ENCODE measurements at regions not wholly inside any gene's neighbourhood (a gene's known extent, or its start where the extent isn't known, plus 50 kb on each side); places are given as distances from the start of the nearest gene placed in this dataset.

- DNase-seq = no peak
- H3K9me3 Mint-ChIP-seq = peaks cover 6% of the 10 kb centered on the region
- peaks cover 4% of the 10 kb centered on the region for H3K27me3 Mint-ChIP-seq
- H3K4me1 Mint-ChIP-seq (ENCODE audit: low read depth) = peaks cover 3% of the 10 kb centered on the region
- no peak overlapping the region for H3K4me3 Mint-ChIP-seq
- no peak overlapping the region for H3K27ac Mint-ChIP-seq
- no peaks in the 10 kb centered on the region for H3K36me3 Mint-ChIP-seq (ENCODE audit: low read depth)
Observed at GRCh38 chr2:10235099-10235908, 67.4 kb upstream of the HPCAL1 start.

GRCh38 chr2:10235909-10236550 is 66.7 kb upstream of the HPCAL1 start:
- Mint-ChIP-seq H3K4me3 (no peak overlapping the region), H3K4me1 (ENCODE audit: low read depth) (peaks cover 3% of the 10 kb centered on the region), H3K27ac (no peak overlapping the region), H3K27me3 (peaks cover 4% of the 10 kb centered on the region), H3K9me3 (peaks cover 6% of the 10 kb centered on the region), H3K36me3 (ENCODE audit: low read depth) (no peaks in the 10 kb centered on the region)
- DNase-seq = no peak

- no peak for DNase-seq
- no peak overlapping the region for H3K27ac Mint-ChIP-seq
- peaks cover 3% of the 10 kb centered on the region for H3K4me1 Mint-ChIP-seq (ENCODE audit: low read depth)
- peaks cover 6% of the 10 kb centered on the region for H3K9me3 Mint-ChIP-seq
- H3K4me3 Mint-ChIP-seq = no peak overlapping the region
- no peaks in the 10 kb centered on the region for H3K36me3 Mint-ChIP-seq (ENCODE audit: low read depth)
- peaks cover 4% of the 10 kb centered on the region for H3K27me3 Mint-ChIP-seq
Observed at GRCh38 chr2:10236571-10237391, 65.9 kb upstream of the HPCAL1 start.

- Mint-ChIP-seq H3K36me3 (ENCODE audit: low read depth) (no peaks in the 10 kb centered on the region), H3K27me3 (peaks cover 4% of the 10 kb centered on the region), H3K27ac (no peak overlapping the region), H3K9me3 (peaks cover 6% of the 10 kb centered on the region), H3K4me1 (ENCODE audit: low read depth) (peaks cover 3% of the 10 kb centered on the region), H3K4me3 (no peak overlapping the region)
- DNase-seq = no peak
Observed at GRCh38 chr2:10237392-10238321, 65.0 kb upstream of the HPCAL1 start.

GRCh38 chr2:10238396-10238795 is 64.3 kb upstream of the HPCAL1 start:
- DNase-seq = no peak
- no peak overlapping the region for H3K4me3 Mint-ChIP-seq
- peaks cover 4% of the 10 kb centered on the region for H3K27me3 Mint-ChIP-seq
- H3K4me1 Mint-ChIP-seq (ENCODE audit: low read depth) = no peaks in the 10 kb centered on the region
- H3K9me3 Mint-ChIP-seq = peaks cover 2% of the 10 kb centered on the region
- H3K36me3 Mint-ChIP-seq (ENCODE audit: low read depth) = no peaks in the 10 kb centered on the region
- no peak overlapping the region for H3K27ac Mint-ChIP-seq

GRCh38 chr2:10238991-10239485 is 63.7 kb upstream of the HPCAL1 start:
- Mint-ChIP-seq H3K4me1 (ENCODE audit: low read depth) (no peaks in the 10 kb centered on the region), H3K4me3 (no peak overlapping the region), H3K9me3 (no peaks in the 10 kb centered on the region), H3K36me3 (ENCODE audit: low read depth) (no peaks in the 10 kb centered on the region), H3K27me3 (peaks cover 4% of the 10 kb centered on the region), H3K27ac (no peak overlapping the region)
- DNase-seq = no peak

- H3K9me3 Mint-ChIP-seq = no peaks in the 10 kb centered on the region
- H3K27me3 Mint-ChIP-seq = peaks cover 4% of the 10 kb centered on the region
- no peaks in the 10 kb centered on the region for H3K4me1 Mint-ChIP-seq (ENCODE audit: low read depth)
- H3K4me3 Mint-ChIP-seq = no peak overlapping the region
- DNase-seq = no peak
- no peak overlapping the region for H3K27ac Mint-ChIP-seq
- H3K36me3 Mint-ChIP-seq (ENCODE audit: low read depth) = no peaks in the 10 kb centered on the region
Observed at GRCh38 chr2:10239561-10239967, 63.1 kb upstream of the HPCAL1 start.

GRCh38 chr2:10240161-10240681 is 62.5 kb upstream of the HPCAL1 start:
- H3K27me3 Mint-ChIP-seq = peaks cover 4% of the 10 kb centered on the region
- no peaks in the 10 kb centered on the region for H3K9me3 Mint-ChIP-seq
- H3K27ac Mint-ChIP-seq = no peak overlapping the region
- DNase-seq = no peak
- no peak overlapping the region for H3K4me3 Mint-ChIP-seq
- H3K36me3 Mint-ChIP-seq (ENCODE audit: low read depth) = no peaks in the 10 kb centered on the region
- H3K4me1 Mint-ChIP-seq (ENCODE audit: low read depth) = no peaks in the 10 kb centered on the region

GRCh38 chr2:10240911-10241610 is 61.6 kb upstream of the HPCAL1 start:
- no peaks in the 10 kb centered on the region for H3K36me3 Mint-ChIP-seq (ENCODE audit: low read depth)
- H3K4me1 Mint-ChIP-seq (ENCODE audit: low read depth) = no peaks in the 10 kb centered on the region
- H3K27me3 Mint-ChIP-seq = peaks cover 4% of the 10 kb centered on the region
- DNase-seq = no peak
- H3K27ac Mint-ChIP-seq = no peak overlapping the region
- H3K9me3 Mint-ChIP-seq = no peaks in the 10 kb centered on the region
- no peak overlapping the region for H3K4me3 Mint-ChIP-seq

GRCh38 chr2:10241641-10242430 is 60.9 kb upstream of the HPCAL1 start:
- no peaks in the 10 kb centered on the region for H3K4me1 Mint-ChIP-seq (ENCODE audit: low read depth)
- no peaks in the 10 kb centered on the region for H3K27me3 Mint-ChIP-seq
- H3K9me3 Mint-ChIP-seq = no peaks in the 10 kb centered on the region
- no peak overlapping the region for H3K27ac Mint-ChIP-seq
- DNase-seq = no peak
- no peaks in the 10 kb centered on the region for H3K36me3 Mint-ChIP-seq (ENCODE audit: low read depth)
- H3K4me3 Mint-ChIP-seq = no peak overlapping the region

- Mint-ChIP-seq H3K27ac (no peak overlapping the region), H3K9me3 (no peaks in the 10 kb centered on the region), H3K4me3 (no peak overlapping the region), H3K36me3 (ENCODE audit: low read depth) (no peaks in the 10 kb centered on the region), H3K27me3 (no peaks in the 10 kb centered on the region), H3K4me1 (ENCODE audit: low read depth) (no peaks in the 10 kb centered on the region)
- DNase-seq = no peak
Observed at GRCh38 chr2:10242451-10242850, 60.3 kb upstream of the HPCAL1 start.

- no peaks in the 10 kb centered on the region for H3K36me3 Mint-ChIP-seq (ENCODE audit: low read depth)
- H3K27ac Mint-ChIP-seq = no peak overlapping the region
- H3K9me3 Mint-ChIP-seq = no peaks in the 10 kb centered on the region
- no peaks in the 10 kb centered on the region for H3K27me3 Mint-ChIP-seq
- no peak for DNase-seq
- H3K4me3 Mint-ChIP-seq = no peak overlapping the region
- H3K4me1 Mint-ChIP-seq (ENCODE audit: low read depth) = no peaks in the 10 kb centered on the region
Observed at GRCh38 chr2:10242998-10243925, 59.4 kb upstream of the HPCAL1 start.

Data from activated T-cell treated with anti-CD3 and anti-CD28 coated beads, Interleukin-2, amount 50 U/mL, for 24 hours (primary cell).